SHP77 (cell line): ENCODE measurements at regions not wholly inside any gene's neighbourhood (a gene's known extent, or its start where the extent isn't known, plus 50 kb on each side); places are given as distances from the start of the nearest gene placed in this dataset.

ENCODE experiments used
- DNase-seq, 2 experiments: peaks; one replicate each; lab custom pipeline; 2025; lab: John Stamatoyannopoulos, UW

- peak in 1 of 2 experiments; percentile 3 for DNase-seq
These were observed 204.7 kb upstream of the GABRA2 start for GRCh38 chr4:46594661-46595060.

- DNase-seq = no peak
These were observed 196.6 kb upstream of the GABRA2 start for GRCh38 chr4:46586566-46586965.

GRCh38 chr4:46581677-46582076, 191.7 kb upstream of the GABRA2 start:
- no peak for DNase-seq

- no peak for DNase-seq
These were observed 165.0 kb upstream of the GABRA2 start for GRCh38 chr4:46554760-46555465.

- no peak for DNase-seq
These were observed 160.5 kb upstream of the GABRA2 start for GRCh38 chr4:46550471-46550870.

- DNase-seq = no peak
These were observed 159.2 kb upstream of the GABRA2 start for GRCh38 chr4:46549125-46549524.

GRCh38 chr4:46524751-46525150, 134.8 kb upstream of the GABRA2 start:
- no peak for DNase-seq

- no peak for DNase-seq
These were observed 130.4 kb upstream of the GABRA2 start for GRCh38 chr4:46520361-46520760.

GRCh38 chr4:46515940-46516339, 126.0 kb upstream of the GABRA2 start:
- DNase-seq = no peak

GRCh38 chr4:46508216-46508615, 118.3 kb upstream of the GABRA2 start:
- DNase-seq = no peak

- no peak for DNase-seq
These were observed 116.9 kb upstream of the GABRA2 start for GRCh38 chr4:46506876-46507275.

- DNase-seq = no peak
These were observed 115.2 kb upstream of the GABRA2 start for GRCh38 chr4:46505131-46505530.

- no peak for DNase-seq
These were observed 113.8 kb upstream of the GABRA2 start for GRCh38 chr4:46503739-46504138.

GRCh38 chr4:46492394-46492793, 102.5 kb upstream of the GABRA2 start:
- no peak for DNase-seq

GRCh38 chr4:46491455-46491854, 101.5 kb upstream of the GABRA2 start:
- no peak for DNase-seq

GRCh38 chr4:46484881-46485280, 95.0 kb upstream of the GABRA2 start:
- no peak for DNase-seq

GRCh38 chr4:46462733-46463132, 72.8 kb upstream of the GABRA2 start:
- no peak for DNase-seq

- DNase-seq = no peak
These were observed 69.4 kb upstream of the GABRA2 start for GRCh38 chr4:46459308-46459707.

- DNase-seq = no peak
These were observed 60.6 kb upstream of the GABRA2 start for GRCh38 chr4:46450556-46450955.

- no peak for DNase-seq
These were observed 55.9 kb upstream of the GABRA2 start for GRCh38 chr4:46445710-46446314.

- no peak for DNase-seq
These were observed 54.5 kb upstream of the GABRA2 start for GRCh38 chr4:46444318-46445000.

GRCh38 chr4:46442963-46443362, 53.0 kb upstream of the GABRA2 start:
- no peak for DNase-seq

- DNase-seq = no peak
These were observed 51.4 kb upstream of the GABRA2 start for GRCh38 chr4:46441136-46441859.
